KMS-11 (cell line): ENCODE measurements at regions not wholly inside any gene's neighbourhood (a gene's known extent, or its start where the extent isn't known, plus 50 kb on each side); places are given as distances from the start of the nearest gene placed in this dataset.

ENCODE experiments used
- H2AFZ ChIP-seq: fragments of 200-600 bp; sonication (generic); 2 replicates; pipeline ENCODE4 v1.6.1; 2016; ENCODE audit warnings: antibody characterized with exemption, mixed run types, low read depth
- H3K27ac ChIP-seq: fragments of 200-600 bp; sonication (generic); 2 replicates; pipeline ENCODE4 v1.6.1; 2016; ENCODE audit warnings: mild to moderate bottlenecking, mixed run types
- H3K27me3 ChIP-seq: fragments of 200-600 bp; sonication (generic); 2 replicates; pipeline ENCODE4 v1.6.1; 2017; ENCODE audit warnings: mild to moderate bottlenecking, low read depth, mixed run types, moderate library complexity; ENCODE audit not compliant: insufficient read depth
- H3K36me3 ChIP-seq: fragments of 200-600 bp; sonication (generic); 2 replicates; pipeline ENCODE4 v1.6.1; 2017; ENCODE audit warnings: mild to moderate bottlenecking, mixed run types; ENCODE audit not compliant: insufficient read depth
- H3K4me1 ChIP-seq: fragments of 200-600 bp; sonication (generic); 2 replicates; pipeline ENCODE4 v1.6.1; 2016; ENCODE audit warnings: mild to moderate bottlenecking, low read depth, mixed run types; ENCODE audit not compliant: poor library complexity, severe bottlenecking
- H3K4me2 ChIP-seq: fragments of 200-600 bp; sonication (generic); 2 replicates; pipeline ENCODE4 v1.7.0; 2016; ENCODE audit warnings: mild to moderate bottlenecking, mixed run types
- H3K4me3 ChIP-seq: fragments of 200-600 bp; sonication (generic); IDR thresholded peaks from 2 replicates; pipeline ENCODE4 v1.6.1; 2017; ENCODE audit warnings: low read depth, low read length, mixed read lengths; ENCODE audit not compliant: insufficient read depth
- H3K79me2 ChIP-seq: fragments of 200-600 bp; sonication (generic); 2 replicates; pipeline ENCODE4 v1.6.1; 2016; ENCODE audit warnings: low read depth, mixed run types; ENCODE audit not compliant: insufficient read depth
- H3K9ac ChIP-seq: fragments of 200-600 bp; sonication (generic); 2 replicates; pipeline ENCODE4 v1.6.1; 2016; ENCODE audit warnings: mild to moderate bottlenecking, mixed run types
- H4K20me1 ChIP-seq: fragments of 200-600 bp; sonication (generic); 2 replicates; pipeline ENCODE4 v1.6.1; 2016; ENCODE audit warnings: mild to moderate bottlenecking, mixed run types; ENCODE audit not compliant: insufficient read depth
- TF ChIP-seq, protein P1 (sequence below): fragments of 200-600 bp; sonication (generic); conservative IDR thresholded peaks from 2 replicates; pipeline ENCODE4 v1.6.1; 2017; ENCODE audit warnings: low read depth, mild to moderate bottlenecking, antibody characterized with exemption, low read length, moderate library complexity, mixed read lengths

DNA sequence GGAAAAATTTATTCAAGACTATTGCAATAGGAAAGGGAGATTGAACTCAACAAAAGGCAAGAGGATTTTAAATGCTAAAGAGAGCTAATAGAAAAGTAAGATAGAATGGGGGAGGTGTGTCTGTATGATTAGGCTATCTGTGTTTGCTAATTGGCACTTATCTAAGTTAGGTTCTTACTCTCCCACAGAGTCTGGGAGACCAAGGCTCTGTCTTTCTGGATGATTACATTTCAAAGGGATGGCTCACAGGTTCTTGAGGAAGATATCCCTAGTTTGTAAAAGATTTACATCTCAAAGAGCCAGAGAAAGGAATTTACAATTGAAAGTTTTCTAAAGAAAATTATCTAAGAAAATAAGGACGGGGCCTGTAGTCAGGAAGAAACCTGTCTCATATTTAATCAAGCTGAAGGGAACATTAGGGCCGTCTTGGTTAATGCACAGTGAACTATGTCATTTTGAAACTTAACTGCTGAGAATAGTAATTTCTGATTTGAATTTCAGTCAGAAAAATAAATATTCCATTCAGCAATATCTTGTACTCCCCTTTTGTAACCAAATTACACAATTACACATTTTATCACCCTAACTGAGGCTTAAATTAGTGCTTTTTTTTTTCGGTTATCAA, 75.8 kb downstream of the MAGEB10 start:
- TF ChIP-seq, protein P1, sequence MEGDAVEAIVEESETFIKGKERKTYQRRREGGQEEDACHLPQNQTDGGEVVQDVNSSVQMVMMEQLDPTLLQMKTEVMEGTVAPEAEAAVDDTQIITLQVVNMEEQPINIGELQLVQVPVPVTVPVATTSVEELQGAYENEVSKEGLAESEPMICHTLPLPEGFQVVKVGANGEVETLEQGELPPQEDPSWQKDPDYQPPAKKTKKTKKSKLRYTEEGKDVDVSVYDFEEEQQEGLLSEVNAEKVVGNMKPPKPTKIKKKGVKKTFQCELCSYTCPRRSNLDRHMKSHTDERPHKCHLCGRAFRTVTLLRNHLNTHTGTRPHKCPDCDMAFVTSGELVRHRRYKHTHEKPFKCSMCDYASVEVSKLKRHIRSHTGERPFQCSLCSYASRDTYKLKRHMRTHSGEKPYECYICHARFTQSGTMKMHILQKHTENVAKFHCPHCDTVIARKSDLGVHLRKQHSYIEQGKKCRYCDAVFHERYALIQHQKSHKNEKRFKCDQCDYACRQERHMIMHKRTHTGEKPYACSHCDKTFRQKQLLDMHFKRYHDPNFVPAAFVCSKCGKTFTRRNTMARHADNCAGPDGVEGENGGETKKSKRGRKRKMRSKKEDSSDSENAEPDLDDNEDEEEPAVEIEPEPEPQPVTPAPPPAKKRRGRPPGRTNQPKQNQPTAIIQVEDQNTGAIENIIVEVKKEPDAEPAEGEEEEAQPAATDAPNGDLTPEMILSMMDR = no peak
- no peak overlapping the region for H3K9ac ChIP-seq
- H3K4me2 ChIP-seq = no peak overlapping the region

DNA sequence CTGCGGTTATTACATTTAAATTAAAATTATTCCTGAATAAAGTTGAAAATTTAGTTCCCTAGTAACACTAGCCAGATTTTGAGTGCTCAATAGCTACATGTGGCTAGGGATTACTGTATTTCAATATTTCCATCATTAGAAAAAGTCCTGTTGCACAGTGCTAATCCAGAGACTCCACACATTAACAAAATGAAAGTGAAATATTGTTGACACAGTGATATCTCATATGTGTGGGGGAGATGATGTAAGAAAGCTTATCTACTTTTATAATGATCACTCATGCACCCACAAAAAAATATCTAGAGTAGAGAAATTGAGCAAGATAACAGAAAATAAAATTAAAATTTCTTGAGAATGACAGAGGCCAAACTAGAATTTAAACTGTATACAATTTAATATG, 74.9 kb downstream of the MAGEB10 start:
- TF ChIP-seq, protein P1 = no peak
- H3K27me3 ChIP-seq = no peaks in the 10 kb centered on the region
- H3K36me3 ChIP-seq = no peaks in the 10 kb centered on the region
- no peak overlapping the region for H3K4me2 ChIP-seq
- H3K4me1 ChIP-seq = no peaks in the 10 kb centered on the region
- no peak overlapping the region for H3K9ac ChIP-seq
- H4K20me1 ChIP-seq = no peaks in the 10 kb centered on the region
- no peak overlapping the region for H3K4me3 ChIP-seq
- no peak overlapping the region for H2AFZ ChIP-seq
- no peaks in the 10 kb centered on the region for H3K79me2 ChIP-seq
- no peak overlapping the region for H3K27ac ChIP-seq

More for the DNA sequence above, 75.8 kb downstream of the MAGEB10 start:
- Histone ChIP-seq H3K4me1 (no peaks in the 10 kb centered on the region), H3K36me3 (no peaks in the 10 kb centered on the region), H3K27me3 (no peaks in the 10 kb centered on the region), H3K27ac (no peak overlapping the region), H4K20me1 (no peaks in the 10 kb centered on the region), H3K4me3 (no peak overlapping the region), H2AFZ (no peak overlapping the region), H3K79me2 (no peaks in the 10 kb centered on the region)

DNA sequence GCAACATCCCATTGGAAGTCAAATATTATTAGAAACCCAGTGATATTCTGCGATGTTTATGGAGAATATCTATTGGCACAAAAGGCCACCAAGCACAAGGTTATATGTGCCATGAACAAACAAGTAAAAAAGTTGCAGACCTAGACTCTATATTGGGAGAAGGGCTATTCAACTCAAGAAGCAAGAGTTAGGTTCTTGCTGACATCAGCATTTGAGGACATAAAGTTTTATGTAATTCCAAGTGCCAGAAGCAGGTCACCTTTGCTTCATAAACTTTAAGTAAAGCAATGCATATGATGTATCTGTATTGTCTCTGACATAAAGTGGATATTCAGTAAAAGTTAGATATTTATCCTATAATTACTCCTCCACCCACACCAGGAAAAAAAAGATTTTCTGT, 71.1 kb downstream of the MAGEB10 start:
- H4K20me1 ChIP-seq = no peaks in the 10 kb centered on the region
- no peaks in the 10 kb centered on the region for H3K27me3 ChIP-seq
- H3K36me3 ChIP-seq = no peaks in the 10 kb centered on the region
- H3K27ac ChIP-seq = no peak overlapping the region
- no peaks in the 10 kb centered on the region for H3K79me2 ChIP-seq
- TF ChIP-seq, protein P1 = no peak
- no peak overlapping the region for H2AFZ ChIP-seq
- H3K4me1 ChIP-seq = no peaks in the 10 kb centered on the region
- no peak overlapping the region for H3K4me3 ChIP-seq
- H3K4me2 ChIP-seq = no peak overlapping the region
- no peak overlapping the region for H3K9ac ChIP-seq
